ENCODE measurements at regions not wholly inside any gene's neighbourhood (a gene's known extent, or its start where the extent isn't known, plus 50 kb on each side); places are given as distances from the start of the nearest gene placed in this dataset.

DNA sequence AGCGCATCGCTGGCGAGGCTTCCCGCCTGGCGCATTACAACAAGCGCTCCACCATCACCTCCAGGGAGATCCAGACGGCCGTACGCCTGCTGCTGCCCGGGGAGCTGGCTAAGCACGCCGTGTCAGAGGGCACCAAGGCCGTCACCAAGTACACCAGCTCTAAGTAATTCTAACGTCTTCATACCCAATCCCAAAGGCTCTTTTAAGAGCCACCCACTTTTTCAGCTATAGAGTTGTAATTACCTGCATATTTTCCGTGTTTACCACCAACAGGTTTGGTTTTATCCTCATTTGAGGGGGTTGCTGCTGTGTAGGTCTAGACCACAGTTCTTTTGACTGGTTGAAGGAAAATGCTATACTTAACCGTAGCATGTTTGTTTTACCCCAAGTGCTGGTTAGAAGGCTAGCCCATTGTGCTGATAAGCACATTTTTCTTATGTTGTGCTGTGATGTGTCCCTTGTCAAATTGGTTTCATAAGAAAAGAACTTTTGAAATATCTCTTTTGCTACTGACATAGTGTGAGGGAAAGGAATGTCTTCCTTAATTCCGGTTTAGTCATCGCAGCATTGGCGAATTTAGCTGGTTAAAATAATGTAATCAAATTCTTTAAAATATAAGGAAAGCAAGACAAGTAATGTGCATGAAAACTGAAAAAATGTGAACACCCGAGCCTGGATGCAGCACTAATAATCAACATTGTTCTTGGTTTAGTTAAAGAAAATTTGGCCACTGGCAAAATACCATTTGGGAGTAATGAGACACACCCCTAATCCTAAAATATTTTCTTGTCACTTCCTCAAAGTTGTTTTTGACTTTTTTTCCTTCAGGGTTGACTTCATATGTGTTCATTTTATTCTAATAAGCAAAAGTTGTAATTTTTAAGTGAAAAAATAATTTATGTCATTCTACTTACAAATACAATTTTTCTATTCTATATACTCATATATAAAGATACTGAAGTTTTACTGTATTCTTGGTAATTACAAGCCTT lies 112.8 kb downstream of the HFE start:
- H3K4me1 Mint-ChIP-seq = peaks cover 30 to 32% of the 10 kb centered on the region in 2 experiments
- Histone ChIP-seq H4K91ac (ENCODE audit: insufficient read length, low read depth, low read length) (no peak overlapping the region), H3K79me1 (ENCODE audit: insufficient read depth, low read depth, low read length, poor library complexity, severe bottlenecking) (no peaks in the 10 kb centered on the region), H3K4me2 (ENCODE audit: insufficient read depth, insufficient read length, low read length) (peak overlapping the region; percentile 64), H2AFZ (ENCODE audit: low read length) (no peak overlapping the region), H2AK5ac (ENCODE audit: insufficient read length, low read length) (no peak overlapping the region), H4K5ac (ENCODE audit: insufficient read length, low read depth, low read length) (no peak overlapping the region), H3K4ac (ENCODE audit: low read depth, low read length) (no peak overlapping the region), H3K27me3 (ENCODE audit: insufficient read depth, low read length) (no peaks in the 10 kb centered on the region), H3K56ac (ENCODE audit: insufficient read length, low read depth, low read length) (no peak overlapping the region), H2BK20ac (ENCODE audit: low read depth, low read length, poor library complexity, severe bottlenecking) (no peak overlapping the region), H2BK5ac (ENCODE audit: insufficient read length, low read length) (no peak overlapping the region), H2BK12ac (ENCODE audit: insufficient read length, low read depth, low read length) (no peak overlapping the region), H3K9ac (ENCODE audit: extremely low read depth, insufficient read length, low read length) (peak overlapping the region; percentile 80), H3K18ac (ENCODE audit: insufficient read length, low read depth, low read length) (peak overlapping the region; percentile 49), H3K23ac (ENCODE audit: insufficient read length, low read depth, low read length) (no peak overlapping the region), H3K9me3 (ENCODE audit: control insufficient read depth, low read depth, low read length) (no peaks in the 10 kb centered on the region), H3K23me2 (ENCODE audit: insufficient read length, low read depth, low read length, poor library complexity, severe bottlenecking) (peaks cover 4% of the 10 kb centered on the region), H4K8ac (replicated peaks; ENCODE audit: insufficient read length, low read depth, low read length) (no peak overlapping the region), H3K4me1 (ENCODE audit: insufficient read depth, low read length) (no peaks in the 10 kb centered on the region), H3T11ph (ENCODE audit: low read length) (no peak overlapping the region), H3K14ac (ENCODE audit: insufficient read depth, low read length) (peak overlapping the region; percentile 83; the same call in 1 of the 2 replicates), H3K27ac (ENCODE audit: insufficient read length, low read depth, low read length) (peak overlapping the region; percentile 90), H2BK120ac (ENCODE audit: low read depth, low read length, poor library complexity, severe bottlenecking) (no peak overlapping the region), H2BK15ac (ENCODE audit: low read depth, low read length) (no peak overlapping the region), H3K79me2 (ENCODE audit: insufficient read depth, low read length) (no peaks in the 10 kb centered on the region), H4K20me1 (ENCODE audit: control insufficient read depth, insufficient read depth, insufficient read length) (no peaks in the 10 kb centered on the region)
- H3K36me3 Mint-ChIP-seq (ENCODE audit: insufficient read depth in 1 of 3, low read depth in 3 of 3) = peaks cover 4 to 10% (median 9%) of the 10 kb centered on the region in 3 experiments; a peak in 5 of 7 replicates
- no CpG with 5 or more reads among the region's 20 CpGs for WGBS (ENCODE audit: extremely low coverage, insufficient read length, low lambda C conversion rate)
- peak overlapping the region; percentile 95 to 97 for H3K4me3 Mint-ChIP-seq
- TF ChIP-seq, protein P1, sequence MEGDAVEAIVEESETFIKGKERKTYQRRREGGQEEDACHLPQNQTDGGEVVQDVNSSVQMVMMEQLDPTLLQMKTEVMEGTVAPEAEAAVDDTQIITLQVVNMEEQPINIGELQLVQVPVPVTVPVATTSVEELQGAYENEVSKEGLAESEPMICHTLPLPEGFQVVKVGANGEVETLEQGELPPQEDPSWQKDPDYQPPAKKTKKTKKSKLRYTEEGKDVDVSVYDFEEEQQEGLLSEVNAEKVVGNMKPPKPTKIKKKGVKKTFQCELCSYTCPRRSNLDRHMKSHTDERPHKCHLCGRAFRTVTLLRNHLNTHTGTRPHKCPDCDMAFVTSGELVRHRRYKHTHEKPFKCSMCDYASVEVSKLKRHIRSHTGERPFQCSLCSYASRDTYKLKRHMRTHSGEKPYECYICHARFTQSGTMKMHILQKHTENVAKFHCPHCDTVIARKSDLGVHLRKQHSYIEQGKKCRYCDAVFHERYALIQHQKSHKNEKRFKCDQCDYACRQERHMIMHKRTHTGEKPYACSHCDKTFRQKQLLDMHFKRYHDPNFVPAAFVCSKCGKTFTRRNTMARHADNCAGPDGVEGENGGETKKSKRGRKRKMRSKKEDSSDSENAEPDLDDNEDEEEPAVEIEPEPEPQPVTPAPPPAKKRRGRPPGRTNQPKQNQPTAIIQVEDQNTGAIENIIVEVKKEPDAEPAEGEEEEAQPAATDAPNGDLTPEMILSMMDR (conservative IDR thresholded peaks at IDR 0.05) = no peak
- no peaks in the 10 kb centered on the region; a peak in 2 of 5 replicates for H3K9me3 Mint-ChIP-seq
- peak overlapping the region; percentile 99 to 100 (median 100) for H3K27ac Mint-ChIP-seq
- no peak for DNase-seq
- H3K27me3 Mint-ChIP-seq (ENCODE audit: low read depth) = peaks cover 14% of the 10 kb centered on the region

Data from H9 (cell line).